Amygdala (tissue), 56 donors: ENCODE measurements at regions not wholly inside any gene's neighbourhood (a gene's known extent, or its start where the extent isn't known, plus 50 kb on each side); places are given as distances from the start of the nearest gene placed in this dataset.

ENCODE experiments used
- DNase-seq, 56 donors: peaks; one replicate each; lab custom pipeline; 2025; lab: John Stamatoyannopoulos, UW

GRCh38 chr9:113807173-113808061, 68.7 kb upstream of the ZNF618 start:
- peak in 30 of 56 donors; percentile 1 to 58 (median 8) for DNase-seq

- DNase-seq, result no peak
Observed at GRCh38 chr9:113808391-113809358, 67.4 kb upstream of the ZNF618 start.

- DNase-seq, result no peak
Observed at GRCh38 chr9:113817171-113817570, 58.9 kb upstream of the ZNF618 start.

GRCh38 chr9:113818391-113818790, 57.7 kb upstream of the ZNF618 start:
- no peak for DNase-seq

- no peak for DNase-seq
Observed at GRCh38 chr9:113822315-113822714, 53.8 kb upstream of the ZNF618 start.

- DNase-seq, result no peak
Observed at GRCh38 chr9:113823421-113823820, 52.7 kb upstream of the ZNF618 start.
